ENCODE measurements at regions not wholly inside any gene's neighbourhood (a gene's known extent, or its start where the extent isn't known, plus 50 kb on each side); places are given as distances from the start of the nearest gene placed in this dataset.

DNA sequence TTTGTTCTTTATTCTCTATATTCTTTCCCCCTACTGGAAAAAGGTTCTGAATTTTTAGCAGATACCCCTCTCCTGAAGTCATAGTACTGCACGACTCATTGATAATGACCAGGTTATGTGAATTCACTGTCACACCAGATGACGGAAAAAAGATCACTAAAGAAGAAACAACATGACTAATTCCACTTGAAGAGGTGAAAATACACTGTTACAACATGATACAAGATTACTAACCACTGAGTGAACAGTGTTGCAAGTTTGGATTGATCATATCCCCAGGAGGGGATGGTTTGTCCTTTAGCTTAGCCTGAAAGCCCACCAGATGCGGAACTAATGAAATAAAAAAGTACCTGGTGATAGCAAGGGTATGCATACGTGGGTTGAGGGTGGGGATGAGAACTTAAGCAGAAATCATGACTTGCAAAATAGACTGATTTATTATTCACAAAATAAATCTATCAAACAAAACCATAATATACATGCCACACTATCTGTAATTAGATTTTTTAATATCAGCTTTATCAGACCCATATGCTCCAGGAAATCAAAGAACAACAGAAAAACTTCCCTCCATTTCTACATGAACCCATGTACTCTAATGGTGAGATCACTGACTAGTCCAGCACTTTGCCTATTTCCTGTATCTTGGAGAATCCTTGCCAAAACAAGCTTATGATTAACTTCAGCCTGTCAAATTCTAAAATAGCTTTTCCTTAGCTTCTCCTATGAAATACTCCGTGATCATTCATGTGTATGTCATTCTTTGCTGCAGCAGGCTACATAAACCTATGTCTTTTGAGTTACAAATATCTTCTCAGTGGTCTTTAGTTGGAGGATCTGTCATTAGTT is 257.4 kb upstream of the AGA start:
- TF ChIP-seq, protein P1, sequence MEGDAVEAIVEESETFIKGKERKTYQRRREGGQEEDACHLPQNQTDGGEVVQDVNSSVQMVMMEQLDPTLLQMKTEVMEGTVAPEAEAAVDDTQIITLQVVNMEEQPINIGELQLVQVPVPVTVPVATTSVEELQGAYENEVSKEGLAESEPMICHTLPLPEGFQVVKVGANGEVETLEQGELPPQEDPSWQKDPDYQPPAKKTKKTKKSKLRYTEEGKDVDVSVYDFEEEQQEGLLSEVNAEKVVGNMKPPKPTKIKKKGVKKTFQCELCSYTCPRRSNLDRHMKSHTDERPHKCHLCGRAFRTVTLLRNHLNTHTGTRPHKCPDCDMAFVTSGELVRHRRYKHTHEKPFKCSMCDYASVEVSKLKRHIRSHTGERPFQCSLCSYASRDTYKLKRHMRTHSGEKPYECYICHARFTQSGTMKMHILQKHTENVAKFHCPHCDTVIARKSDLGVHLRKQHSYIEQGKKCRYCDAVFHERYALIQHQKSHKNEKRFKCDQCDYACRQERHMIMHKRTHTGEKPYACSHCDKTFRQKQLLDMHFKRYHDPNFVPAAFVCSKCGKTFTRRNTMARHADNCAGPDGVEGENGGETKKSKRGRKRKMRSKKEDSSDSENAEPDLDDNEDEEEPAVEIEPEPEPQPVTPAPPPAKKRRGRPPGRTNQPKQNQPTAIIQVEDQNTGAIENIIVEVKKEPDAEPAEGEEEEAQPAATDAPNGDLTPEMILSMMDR (IDR thresholded peaks at IDR 0.05 in 2 of 3, conservative IDR thresholded peaks at IDR 0.05 in 1 of 3; ENCODE audit: borderline replicate concordance in 1 of 3, insufficient read depth in 1 of 3, low read depth in 2 of 3, low read length in 2 of 3): no peak
- TF ChIP-seq POLR2A (IDR thresholded peaks at IDR 0.05; ENCODE audit: borderline replicate concordance, extremely low read depth, insufficient read depth, insufficient read length) (no peak), SRF (IDR thresholded peaks at IDR 0.05; ENCODE audit: low read depth) (no peak), CEBPB (IDR thresholded peaks at IDR 0.05; ENCODE audit: low read depth) (no peak), EZH2phosphoT487 (IDR thresholded peaks at IDR 0.05; ENCODE audit: borderline replicate concordance) (no peak), POLR2AphosphoS5 (IDR thresholded peaks at IDR 0.05; ENCODE audit: low read depth, low read length) (no peak), ELF1 (IDR thresholded peaks at IDR 0.05; ENCODE audit: borderline replicate concordance, low read depth) (no peak), YY1 (IDR thresholded peaks at IDR 0.05; ENCODE audit: extremely low read depth, insufficient replicate concordance, low read depth, low read length) (no peak), ZNF274 (IDR thresholded peaks at IDR 0.05; ENCODE audit: low read depth, low read length) (no peak), SP1 (IDR thresholded peaks at IDR 0.05; ENCODE audit: low read depth) (no peak), EZH2 (IDR thresholded peaks at IDR 0.05) (no peak)
- TF ChIP-seq, protein P2, sequence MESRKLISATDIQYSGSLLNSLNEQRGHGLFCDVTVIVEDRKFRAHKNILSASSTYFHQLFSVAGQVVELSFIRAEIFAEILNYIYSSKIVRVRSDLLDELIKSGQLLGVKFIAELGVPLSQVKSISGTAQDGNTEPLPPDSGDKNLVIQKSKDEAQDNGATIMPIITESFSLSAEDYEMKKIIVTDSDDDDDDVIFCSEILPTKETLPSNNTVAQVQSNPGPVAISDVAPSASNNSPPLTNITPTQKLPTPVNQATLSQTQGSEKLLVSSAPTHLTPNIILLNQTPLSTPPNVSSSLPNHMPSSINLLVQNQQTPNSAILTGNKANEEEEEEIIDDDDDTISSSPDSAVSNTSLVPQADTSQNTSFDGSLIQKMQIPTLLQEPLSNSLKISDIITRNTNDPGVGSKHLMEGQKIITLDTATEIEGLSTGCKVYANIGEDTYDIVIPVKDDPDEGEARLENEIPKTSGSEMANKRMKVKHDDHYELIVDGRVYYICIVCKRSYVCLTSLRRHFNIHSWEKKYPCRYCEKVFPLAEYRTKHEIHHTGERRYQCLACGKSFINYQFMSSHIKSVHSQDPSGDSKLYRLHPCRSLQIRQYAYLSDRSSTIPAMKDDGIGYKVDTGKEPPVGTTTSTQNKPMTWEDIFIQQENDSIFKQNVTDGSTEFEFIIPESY (IDR thresholded peaks at IDR 0.05; ENCODE audit: extremely low read depth, insufficient replicate concordance, low read length): no peak
- TF ChIP-seq, protein P3, sequence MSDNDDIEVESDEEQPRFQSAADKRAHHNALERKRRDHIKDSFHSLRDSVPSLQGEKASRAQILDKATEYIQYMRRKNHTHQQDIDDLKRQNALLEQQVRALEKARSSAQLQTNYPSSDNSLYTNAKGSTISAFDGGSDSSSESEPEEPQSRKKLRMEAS (IDR thresholded peaks at IDR 0.05): no peak
- TF ChIP-seq, protein P4, sequence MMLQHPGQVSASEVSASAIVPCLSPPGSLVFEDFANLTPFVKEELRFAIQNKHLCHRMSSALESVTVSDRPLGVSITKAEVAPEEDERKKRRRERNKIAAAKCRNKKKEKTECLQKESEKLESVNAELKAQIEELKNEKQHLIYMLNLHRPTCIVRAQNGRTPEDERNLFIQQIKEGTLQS (IDR thresholded peaks at IDR 0.05): no peak

All from HCT116 (cell line).